ENCODE measurements at regions not wholly inside any gene's neighbourhood (a gene's known extent, or its start where the extent isn't known, plus 50 kb on each side); places are given as distances from the start of the nearest gene placed in this dataset.

DNA sequence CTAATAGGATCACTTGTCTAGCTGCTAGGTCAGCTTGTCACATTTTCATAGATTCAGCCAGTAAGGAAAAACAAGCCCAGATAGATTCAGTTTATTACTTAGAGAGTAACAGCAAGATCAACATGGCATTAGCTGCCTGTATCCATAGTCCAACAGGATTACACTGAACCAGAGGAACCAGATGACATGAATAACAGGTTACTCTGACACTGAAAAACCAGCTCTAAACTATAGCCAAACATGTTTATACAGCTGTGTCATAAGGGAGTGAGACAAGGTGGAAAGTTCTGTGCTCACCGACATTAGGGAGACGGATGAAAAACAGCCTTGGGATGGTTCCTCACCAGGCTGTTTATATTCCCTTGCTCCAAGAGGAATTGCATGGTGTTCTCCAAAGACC, 102.9 kb upstream of the EOLA2 start:
- TF ChIP-seq, protein P1, sequence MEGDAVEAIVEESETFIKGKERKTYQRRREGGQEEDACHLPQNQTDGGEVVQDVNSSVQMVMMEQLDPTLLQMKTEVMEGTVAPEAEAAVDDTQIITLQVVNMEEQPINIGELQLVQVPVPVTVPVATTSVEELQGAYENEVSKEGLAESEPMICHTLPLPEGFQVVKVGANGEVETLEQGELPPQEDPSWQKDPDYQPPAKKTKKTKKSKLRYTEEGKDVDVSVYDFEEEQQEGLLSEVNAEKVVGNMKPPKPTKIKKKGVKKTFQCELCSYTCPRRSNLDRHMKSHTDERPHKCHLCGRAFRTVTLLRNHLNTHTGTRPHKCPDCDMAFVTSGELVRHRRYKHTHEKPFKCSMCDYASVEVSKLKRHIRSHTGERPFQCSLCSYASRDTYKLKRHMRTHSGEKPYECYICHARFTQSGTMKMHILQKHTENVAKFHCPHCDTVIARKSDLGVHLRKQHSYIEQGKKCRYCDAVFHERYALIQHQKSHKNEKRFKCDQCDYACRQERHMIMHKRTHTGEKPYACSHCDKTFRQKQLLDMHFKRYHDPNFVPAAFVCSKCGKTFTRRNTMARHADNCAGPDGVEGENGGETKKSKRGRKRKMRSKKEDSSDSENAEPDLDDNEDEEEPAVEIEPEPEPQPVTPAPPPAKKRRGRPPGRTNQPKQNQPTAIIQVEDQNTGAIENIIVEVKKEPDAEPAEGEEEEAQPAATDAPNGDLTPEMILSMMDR (IDR thresholded peaks at IDR 0.05), result no peak
- no peak for TF ChIP-seq POLR2A (IDR thresholded peaks at IDR 0.05)
- TF ChIP-seq POLR2AphosphoS5 (IDR thresholded peaks at IDR 0.05), result no peak
